Fibroblast of pulmonary artery (primary cell): ENCODE measurements at regions not wholly inside any gene's neighbourhood (a gene's known extent, or its start where the extent isn't known, plus 50 kb on each side); places are given as distances from the start of the nearest gene placed in this dataset.

Source experiments
- DNase-seq: peaks from one replicate; pipeline ENCODE4 v3.0.0-alpha.2; 2010; ENCODE audit warnings: low read depth
- H3K4me3 ChIP-seq: replicated peaks from 2 replicates; pipeline ENCODE4 v1.5.1; 2011; ENCODE audit warnings: low read depth, mild to moderate bottlenecking, control low read depth, low read length, moderate library complexity
- CTCF ChIP-seq: IDR thresholded peaks from 2 replicates; pipeline ENCODE4 v1.5.1; 2011; ENCODE audit warnings: mild to moderate bottlenecking, control low read depth, low read length, inconsistent platforms; ENCODE audit errors: missing control alignments

GRCh38 chr3:153624310-153625030 lies 462.4 kb downstream of the RAP2B start:
- DNase-seq = no peak
- TF ChIP-seq CTCF = no peak

GRCh38 chr3:153625506-153625905 lies 463.5 kb downstream of the RAP2B start:
- no peak overlapping the region for H3K4me3 ChIP-seq
- no peak for TF ChIP-seq CTCF
- no peak for DNase-seq

More at GRCh38 chr3:153624310-153625030, 462.4 kb downstream of the RAP2B start:
- no peak overlapping the region for H3K4me3 ChIP-seq

- DNase-seq = no peak
- no peak overlapping the region for H3K4me3 ChIP-seq
- TF ChIP-seq CTCF = no peak
These were observed 464.1 kb downstream of the RAP2B start for GRCh38 chr3:153626158-153626557.

- no peak overlapping the region for H3K4me3 ChIP-seq
- TF ChIP-seq CTCF = no peak
- peak; percentile 61 for DNase-seq
These were observed 466.6 kb downstream of the RAP2B start for GRCh38 chr3:153628591-153628990.

- no peak overlapping the region for H3K4me3 ChIP-seq
- TF ChIP-seq CTCF = no peak
These were observed 467.1 kb downstream of the RAP2B start for GRCh38 chr3:153629148-153629547.

GRCh38 chr3:153631102-153631501 lies 469.1 kb downstream of the RAP2B start:
- no peak for TF ChIP-seq CTCF
- DNase-seq = no peak
- H3K4me3 ChIP-seq = no peak overlapping the region

More at GRCh38 chr3:153629148-153629547, 467.1 kb downstream of the RAP2B start:
- DNase-seq = no peak

GRCh38 chr3:153631664-153632063 lies 469.6 kb downstream of the RAP2B start:
- TF ChIP-seq CTCF = no peak
- DNase-seq = no peak
- no peak overlapping the region for H3K4me3 ChIP-seq
